GM23248 (cell line): ENCODE measurements at regions not wholly inside any gene's neighbourhood (a gene's known extent, or its start where the extent isn't known, plus 50 kb on each side); places are given as distances from the start of the nearest gene placed in this dataset.

Experiments
- EZH2 ChIP-seq: fragments of 200-600 bp; sonication (generic); IDR thresholded peaks from 2 replicates; pipeline ENCODE4 v1.6.1; 2018; ENCODE audit warnings: antibody characterized with exemption, mild to moderate bottlenecking; ENCODE audit not compliant: insufficient read depth, poor library complexity, severe bottlenecking
- EZH2phosphoT487 ChIP-seq: fragments of 200-600 bp; sonication (generic); IDR thresholded peaks from 2 replicates; pipeline ENCODE4 v1.6.1; 2018; ENCODE audit warnings: antibody characterized with exemption, moderate library complexity, mild to moderate bottlenecking, low read depth; ENCODE audit not compliant: insufficient read depth

DNA sequence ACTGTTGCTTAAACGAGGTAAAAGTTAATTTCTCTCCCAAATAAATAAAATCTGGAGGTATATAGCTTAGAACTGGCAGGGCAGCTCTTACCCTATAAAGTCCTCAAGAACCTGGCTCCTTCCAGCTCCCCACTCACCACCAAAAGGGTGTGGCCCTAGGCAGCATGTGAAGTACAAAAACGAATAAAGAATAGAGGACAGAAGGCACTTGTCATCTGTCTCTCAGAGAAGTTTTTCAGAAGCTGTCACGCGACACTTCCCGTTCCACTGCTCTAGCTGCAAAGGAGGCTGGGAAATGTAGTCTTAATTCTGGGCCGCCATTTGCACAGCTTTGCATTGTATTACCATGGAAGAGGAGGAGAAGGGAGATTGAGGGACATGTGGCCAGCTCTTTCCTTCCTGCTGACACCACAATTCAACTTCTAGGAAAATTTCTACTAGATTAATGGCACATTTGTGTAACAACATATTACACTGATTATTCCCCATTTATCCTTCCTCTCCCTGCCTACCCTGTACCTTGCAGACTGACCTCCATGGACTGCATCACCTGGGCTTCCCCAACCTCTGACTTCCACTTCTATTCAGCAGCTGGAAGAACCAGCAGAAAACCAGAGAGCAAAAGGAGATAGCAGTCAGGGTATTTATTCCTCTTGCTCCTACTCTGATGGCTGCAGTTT, 62.2 kb downstream of the CCDC71L start:
- no peak for TF ChIP-seq EZH2
- TF ChIP-seq EZH2phosphoT487, result no peak
